ENCODE measurements at regions not wholly inside any gene's neighbourhood (a gene's known extent, or its start where the extent isn't known, plus 50 kb on each side); places are given as distances from the start of the nearest gene placed in this dataset.

- TF ChIP-seq, protein P1, sequence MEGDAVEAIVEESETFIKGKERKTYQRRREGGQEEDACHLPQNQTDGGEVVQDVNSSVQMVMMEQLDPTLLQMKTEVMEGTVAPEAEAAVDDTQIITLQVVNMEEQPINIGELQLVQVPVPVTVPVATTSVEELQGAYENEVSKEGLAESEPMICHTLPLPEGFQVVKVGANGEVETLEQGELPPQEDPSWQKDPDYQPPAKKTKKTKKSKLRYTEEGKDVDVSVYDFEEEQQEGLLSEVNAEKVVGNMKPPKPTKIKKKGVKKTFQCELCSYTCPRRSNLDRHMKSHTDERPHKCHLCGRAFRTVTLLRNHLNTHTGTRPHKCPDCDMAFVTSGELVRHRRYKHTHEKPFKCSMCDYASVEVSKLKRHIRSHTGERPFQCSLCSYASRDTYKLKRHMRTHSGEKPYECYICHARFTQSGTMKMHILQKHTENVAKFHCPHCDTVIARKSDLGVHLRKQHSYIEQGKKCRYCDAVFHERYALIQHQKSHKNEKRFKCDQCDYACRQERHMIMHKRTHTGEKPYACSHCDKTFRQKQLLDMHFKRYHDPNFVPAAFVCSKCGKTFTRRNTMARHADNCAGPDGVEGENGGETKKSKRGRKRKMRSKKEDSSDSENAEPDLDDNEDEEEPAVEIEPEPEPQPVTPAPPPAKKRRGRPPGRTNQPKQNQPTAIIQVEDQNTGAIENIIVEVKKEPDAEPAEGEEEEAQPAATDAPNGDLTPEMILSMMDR (IDR thresholded peaks at IDR 0.05; ENCODE audit: low read length) = no peak
- no peak for TF ChIP-seq EZH2 (IDR thresholded peaks at IDR 0.05; ENCODE audit: borderline replicate concordance, low read length)
These were observed 258.0 kb downstream of the YTHDC2 start for GRCh38 chr5:113771483-113771882.
